SK-N-MC (cell line): ENCODE measurements at regions not wholly inside any gene's neighbourhood (a gene's known extent, or its start where the extent isn't known, plus 50 kb on each side); places are given as distances from the start of the nearest gene placed in this dataset.

Source experiments
- DNase-seq: peaks from one replicate; pipeline ENCODE4 v3.0.0-alpha.2; 2011; ENCODE audit warnings: low read depth, low spot score
- H3K27ac ChIP-seq: fragments of 200-600 bp; sonication (generic); 2 replicates; pipeline ENCODE4 v1.5.1; 2016; ENCODE audit warnings: mixed run types
- H3K36me3 ChIP-seq: fragments of 200-600 bp; sonication (generic); 2 replicates; pipeline ENCODE4 v1.6.1; 2017; ENCODE audit warnings: antibody characterized with exemption, low read length, mixed read lengths; ENCODE audit not compliant: insufficient read depth
- H3K4me3 ChIP-seq: fragments of 200-600 bp; sonication (generic); 2 replicates; pipeline ENCODE4 v1.5.1; 2016
- H3K9ac ChIP-seq: fragments of 200-600 bp; sonication (generic); 2 replicates; pipeline ENCODE4 v1.8.0; 2017; ENCODE audit warnings: mixed run types, mixed read lengths; ENCODE audit not compliant: insufficient read length
- H3K9me3 ChIP-seq: fragments of 200-600 bp; sonication (generic); 2 replicates; pipeline ENCODE4 v1.6.1; 2017; ENCODE audit warnings: low read depth, mild to moderate bottlenecking, antibody characterized with exemption, low read length, moderate library complexity, mixed read lengths
- EZH2 ChIP-seq: fragments of 200-600 bp; sonication (generic); IDR thresholded peaks from one replicate; pipeline ENCODE4 v1.6.1; 2017; ENCODE audit warnings: antibody characterized with exemption
- FOXP2 ChIP-seq: optimal IDR thresholded peaks from 2 replicates; pipeline ENCODE3; 2011; ENCODE audit warnings: mild to moderate bottlenecking, moderate library complexity; ENCODE audit not compliant: insufficient read depth; ENCODE audit errors: extremely low read length, control extremely low read depth
- POLR2AphosphoS5 ChIP-seq: IDR thresholded peaks from 2 replicates; pipeline ENCODE4 v1.6.1; 2012; ENCODE audit warnings: mild to moderate bottlenecking, low read depth, low read length, borderline replicate concordance

GRCh38 chr9:108109927-108110690 lies 620.5 kb upstream of the KLF4 start:
- DNase-seq = no peak
- H3K36me3 ChIP-seq = no peaks in the 10 kb centered on the region
- no peak overlapping the region for H3K9ac ChIP-seq
- no peak for TF ChIP-seq POLR2AphosphoS5
- TF ChIP-seq EZH2 = no peak
- no peak for TF ChIP-seq FOXP2
- no peak overlapping the region for H3K27ac ChIP-seq
- H3K4me3 ChIP-seq = no peak overlapping the region
- H3K9me3 ChIP-seq = no peaks in the 10 kb centered on the region

GRCh38 chr9:108108852-108109448 lies 619.4 kb upstream of the KLF4 start:
- TF ChIP-seq FOXP2 (no peak), EZH2 (no peak), POLR2AphosphoS5 (no peak)
- Histone ChIP-seq H3K36me3 (no peaks in the 10 kb centered on the region), H3K9me3 (no peaks in the 10 kb centered on the region), H3K4me3 (no peak overlapping the region), H3K27ac (no peak overlapping the region), H3K9ac (no peak overlapping the region)
- DNase-seq = no peak

- no peak overlapping the region for H3K4me3 ChIP-seq
- H3K27ac ChIP-seq = no peak overlapping the region
- no peak overlapping the region for H3K9ac ChIP-seq
- DNase-seq = no peak
- no peak for TF ChIP-seq POLR2AphosphoS5
- no peak for TF ChIP-seq FOXP2
- TF ChIP-seq EZH2 = no peak
- H3K9me3 ChIP-seq = no peaks in the 10 kb centered on the region
- no peaks in the 10 kb centered on the region for H3K36me3 ChIP-seq
Observed at GRCh38 chr9:108108280-108108851, 618.8 kb upstream of the KLF4 start.

DNA sequence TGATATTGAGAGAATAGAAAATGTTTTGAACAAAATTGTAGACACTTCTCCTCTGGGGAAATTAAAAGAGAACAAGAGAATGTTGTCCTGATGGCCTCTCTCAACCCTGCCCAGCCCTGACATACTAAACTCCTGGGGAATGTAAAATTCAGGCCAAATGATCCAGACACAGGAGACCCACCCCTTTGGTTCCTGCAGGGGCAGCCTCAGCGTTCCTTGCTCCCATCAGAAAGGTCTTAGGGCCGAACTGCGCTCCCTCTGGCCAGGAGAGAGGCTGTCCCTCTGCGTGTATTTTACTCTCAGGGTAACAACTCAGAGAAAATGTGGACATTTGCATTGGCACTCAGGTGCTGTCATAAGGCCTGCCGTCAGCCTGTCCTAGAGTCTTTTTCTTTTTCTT lies 616.3 kb upstream of the KLF4 start:
- no peak overlapping the region for H3K4me3 ChIP-seq
- H3K27ac ChIP-seq = no peak overlapping the region
- H3K9me3 ChIP-seq = no peaks in the 10 kb centered on the region
- no peaks in the 10 kb centered on the region for H3K36me3 ChIP-seq
- no peak for DNase-seq
- no peak overlapping the region for H3K9ac ChIP-seq
- no peak for TF ChIP-seq FOXP2
- no peak for TF ChIP-seq EZH2
- TF ChIP-seq POLR2AphosphoS5 = no peak

- Histone ChIP-seq H3K27ac (no peak overlapping the region), H3K9me3 (no peaks in the 10 kb centered on the region), H3K4me3 (no peak overlapping the region), H3K9ac (no peak overlapping the region), H3K36me3 (no peaks in the 10 kb centered on the region)
- TF ChIP-seq EZH2 = no peak
- TF ChIP-seq POLR2AphosphoS5 = no peak
- TF ChIP-seq FOXP2 = no peak
- DNase-seq = no peak
Observed at GRCh38 chr9:108104991-108105390, 615.4 kb upstream of the KLF4 start.

- Histone ChIP-seq H3K27ac (no peak overlapping the region), H3K9ac (no peak overlapping the region), H3K9me3 (no peaks in the 10 kb centered on the region), H3K4me3 (no peak overlapping the region), H3K36me3 (no peaks in the 10 kb centered on the region)
- DNase-seq = no peak
- TF ChIP-seq FOXP2 = no peak
- no peak for TF ChIP-seq POLR2AphosphoS5
- no peak for TF ChIP-seq EZH2
Observed at GRCh38 chr9:108103046-108103693, 613.6 kb upstream of the KLF4 start.

DNA sequence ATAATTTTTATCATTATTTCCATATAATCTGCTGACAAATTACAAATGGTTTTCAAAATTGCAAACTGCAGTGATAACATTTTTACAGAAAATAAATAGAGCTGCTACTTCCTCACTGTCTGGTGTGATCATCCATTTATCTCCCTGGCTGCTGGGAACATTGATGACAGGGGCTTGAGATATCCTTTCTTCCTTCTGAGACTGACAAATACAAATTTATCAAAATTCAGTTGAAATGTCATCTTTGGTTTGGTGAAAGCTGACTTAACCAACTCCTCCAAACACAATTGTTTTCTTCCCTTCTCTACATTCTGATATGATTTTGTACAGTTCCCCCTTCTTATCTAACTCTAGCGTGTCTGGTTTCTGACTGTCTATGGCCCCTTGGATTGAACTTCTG lies 611.8 kb upstream of the KLF4 start:
- no peaks in the 10 kb centered on the region for H3K36me3 ChIP-seq
- TF ChIP-seq POLR2AphosphoS5 = no peak
- no peak for TF ChIP-seq EZH2
- TF ChIP-seq FOXP2 = no peak
- H3K9ac ChIP-seq = no peak overlapping the region
- no peak overlapping the region for H3K27ac ChIP-seq
- no peak overlapping the region for H3K4me3 ChIP-seq
- no peak for DNase-seq
- no peaks in the 10 kb centered on the region for H3K9me3 ChIP-seq

DNA sequence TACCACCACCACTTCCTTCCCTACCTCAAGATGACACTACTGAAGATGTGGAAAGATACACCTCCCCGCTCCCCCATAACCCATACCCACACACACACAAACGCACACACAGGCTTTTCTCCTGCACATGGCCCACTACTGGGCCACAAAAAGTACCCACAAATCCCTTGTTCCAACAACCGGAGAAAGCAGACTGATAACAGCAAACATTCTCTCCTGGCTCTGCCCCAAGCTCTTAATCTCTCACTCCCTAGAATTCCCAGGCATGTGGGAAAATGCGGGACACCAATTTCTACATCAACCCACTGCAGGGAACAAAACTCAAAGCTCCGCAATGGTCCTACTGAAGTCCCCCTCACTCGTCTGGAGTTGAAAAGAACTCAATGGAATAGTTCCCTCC lies 611.0 kb upstream of the KLF4 start:
- Histone ChIP-seq H3K27ac (no peak overlapping the region), H3K4me3 (no peak overlapping the region), H3K9ac (no peak overlapping the region), H3K36me3 (no peaks in the 10 kb centered on the region), H3K9me3 (no peaks in the 10 kb centered on the region)
- TF ChIP-seq FOXP2 = no peak
- no peak for DNase-seq
